Suprapubic skin (tissue), 4 donors: ENCODE measurements at regions not wholly inside any gene's neighbourhood (a gene's known extent, or its start where the extent isn't known, plus 50 kb on each side); places are given as distances from the start of the nearest gene placed in this dataset.

Experiments
- CTCF ChIP-seq, 2 donors: fragments of 200-600 bp in 1 of 2; fragments of 450-650 bp in 1 of 2; sonication (generic) in 1 of 2; IDR thresholded peaks; one replicate each; pipeline ENCODE4 v1.5.1; 2016 to 2019; ENCODE audit warnings: antibody characterized with exemption in 2 of 2, mild to moderate bottlenecking in 1 of 2, moderate library complexity in 1 of 2
- EP300 ChIP-seq: sonication (generic); formaldehyde crosslinking; IDR thresholded peaks from one replicate; pipeline ENCODE4 v1.6.1; 2017; ENCODE audit warnings: antibody characterized with exemption
- POLR2A ChIP-seq, 2 donors: fragments of 450-650 bp; IDR thresholded peaks; one replicate each; pipeline ENCODE4 v1.6.1; 2017; ENCODE audit warnings: antibody characterized with exemption in 2 of 2, mild to moderate bottlenecking in 2 of 2, moderate library complexity in 2 of 2
- POLR2AphosphoS5 ChIP-seq, 3 donors: sonication (generic); formaldehyde crosslinking; IDR thresholded peaks; one replicate each; pipeline ENCODE4 v1.6.1; 2017; ENCODE audit warnings: antibody characterized with exemption in 3 of 3

DNA sequence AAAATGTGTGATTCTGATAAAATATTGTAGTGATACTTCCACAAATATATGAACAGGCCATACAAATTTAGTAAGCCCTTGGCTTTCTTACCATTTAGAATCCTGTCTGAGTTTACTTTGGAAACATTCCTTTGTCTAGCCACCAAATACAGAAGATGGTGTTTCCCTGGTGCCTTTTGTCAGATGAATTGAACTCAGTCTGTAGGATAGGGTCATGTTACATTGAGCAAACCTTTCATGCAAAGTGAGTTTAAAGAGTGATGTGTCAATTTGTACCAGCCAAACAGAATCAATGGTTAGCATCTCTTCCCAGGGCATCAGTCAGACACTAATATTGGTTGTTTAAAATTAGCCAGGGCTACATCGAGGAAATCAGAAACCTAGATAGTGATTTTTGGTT is 1443.4 kb downstream of the ARAP2 start:
- TF ChIP-seq POLR2A (IDR thresholded peaks at IDR 0.05) (no peak), EP300 (no peak), CTCF (IDR thresholded peaks at IDR 0.05) (no peak), POLR2AphosphoS5 (IDR thresholded peaks at IDR 0.05) (no peak)
